22Rv1 (cell line): ENCODE measurements at regions not wholly inside any gene's neighbourhood (a gene's known extent, or its start where the extent isn't known, plus 50 kb on each side); places are given as distances from the start of the nearest gene placed in this dataset.

Source experiments
- CTCF ChIP-seq: fragments of 450-650 bp; IDR thresholded peaks from 2 replicates; pipeline ENCODE4 v1.5.1; 2017; ENCODE audit warnings: mild to moderate bottlenecking
- ZFX ChIP-seq: fragments of 450-650 bp; IDR thresholded peaks from 2 replicates; pipeline ENCODE4 v1.6.1; 2017; ENCODE audit warnings: antibody characterized with exemption, borderline replicate concordance

GRCh38 chr20:11982955-11983470 lies 65.3 kb downstream of the BTBD3 start:
- TF ChIP-seq CTCF = no peak
- no peak for TF ChIP-seq ZFX
